Naive B cell (primary cell): ENCODE measurements at regions not wholly inside any gene's neighbourhood (a gene's known extent, or its start where the extent isn't known, plus 50 kb on each side); places are given as distances from the start of the nearest gene placed in this dataset.
"Not testable (repeated sequence)": the region's sequence is repeated elsewhere in the genome, so short reads cannot be mapped to it uniquely, and the experiment has no call there.

ENCODE experiments used
- ATAC-seq, 2 donors: fragments of 150-1000 bp; cut with Tn5 transposase; 2 replicates each; pipeline ENCODE4 v1.10.0; 2021; ENCODE audit warnings: low read depth in 2 of 2, mild to moderate bottlenecking in 2 of 2, moderate library complexity in 2 of 2
- DNase-seq: peaks from one replicate; pipeline ENCODE4 v3.0.0; 2022
- H3K27ac Mint-ChIP-seq, 6 donors: one replicate each; pipeline ENCODE4 v1.8.0; 2020 to 2022; ENCODE audit warnings: mild to moderate bottlenecking in 6 of 6, mixed read lengths in 6 of 6, moderate library complexity in 5 of 6, inconsistent platforms in 2 of 6
- H3K27me3 Mint-ChIP-seq, 3 donors: one replicate each; pipeline ENCODE4 v1.8.0; 2021 to 2022; ENCODE audit warnings: mixed read lengths in 3 of 3, mild to moderate bottlenecking in 1 of 3
- H3K36me3 Mint-ChIP-seq, 2 donors: one replicate each; pipeline ENCODE4 v1.8.0; 2020 to 2022; ENCODE audit warnings: mixed read lengths in 2 of 2, inconsistent platforms in 1 of 2, mild to moderate bottlenecking in 1 of 2
- H3K4me1 Mint-ChIP-seq, 3 donors: one replicate each; pipeline ENCODE4 v1.8.0; 2020 to 2022; ENCODE audit warnings: mixed read lengths in 3 of 3, inconsistent platforms in 1 of 3, mild to moderate bottlenecking in 1 of 3, moderate library complexity in 1 of 3
- H3K4me3 Mint-ChIP-seq, 8 donors: one replicate each; pipeline ENCODE4 v1.8.0; 2020 to 2022; ENCODE audit warnings: mild to moderate bottlenecking in 8 of 8, mixed read lengths in 8 of 8, moderate library complexity in 8 of 8, inconsistent platforms in 2 of 8
- H3K9me3 Mint-ChIP-seq, 7 donors: one replicate each; pipeline ENCODE4 v1.8.0; 2020 to 2022; ENCODE audit warnings: mixed read lengths in 7 of 7, mild to moderate bottlenecking in 5 of 7, inconsistent platforms in 2 of 7, moderate library complexity in 1 of 7

DNA sequence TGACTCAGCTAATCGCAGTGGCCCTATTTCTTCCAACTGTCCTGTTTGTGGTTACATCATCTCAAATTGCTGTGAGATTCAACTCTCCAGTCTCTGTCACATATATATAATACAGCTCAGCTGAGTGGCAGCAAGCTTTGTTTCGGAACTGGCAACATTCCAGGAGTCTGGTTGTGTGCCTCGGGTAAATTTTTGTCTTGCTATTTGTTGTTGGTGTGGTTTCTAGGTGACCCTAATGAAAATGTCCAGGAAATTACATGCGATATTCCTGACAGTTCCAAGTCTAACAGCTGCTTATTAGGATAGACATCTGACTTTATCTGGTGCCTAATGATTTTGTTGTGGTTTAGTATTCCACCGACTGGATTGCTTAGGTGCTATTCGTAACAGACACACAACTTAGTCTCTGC lies 581.8 kb downstream of the CD109 start:
- ATAC-seq (no peak), DNase-seq (no peak)
- Mint-ChIP-seq H3K27me3 (no peaks in the 10 kb centered on the region), H3K9me3 (peaks cover 0 to 19% (median 4%) of the 10 kb centered on the region in 7 donors), H3K4me3 (no peak overlapping the region), H3K4me1 (no peaks in the 10 kb centered on the region), H3K36me3 (no peaks in the 10 kb centered on the region), H3K27ac (no peak overlapping the region)

- no peaks in the 10 kb centered on the region for H3K27me3 Mint-ChIP-seq
- no peaks in the 10 kb centered on the region for H3K4me1 Mint-ChIP-seq
- H3K27ac Mint-ChIP-seq = no peak overlapping the region
- no peak overlapping the region for H3K4me3 Mint-ChIP-seq
- peaks cover 0 to 9% (median 1%) of the 10 kb centered on the region in 7 donors for H3K9me3 Mint-ChIP-seq
- ATAC-seq (no peak), DNase-seq (no peak)
- no peaks in the 10 kb centered on the region for H3K36me3 Mint-ChIP-seq
Measured at GRCh38 chr6:74273541-74273940, 577.5 kb downstream of the CD109 start.

GRCh38 chr6:74269600-74269858 lies 573.5 kb downstream of the CD109 start:
- Mint-ChIP-seq H3K27ac (no peak overlapping the region), H3K4me3 (no peak overlapping the region), H3K9me3 (peaks cover 0 to 13% (median 1%) of the 10 kb centered on the region in 7 donors), H3K27me3 (no peaks in the 10 kb centered on the region), H3K4me1 (no peaks in the 10 kb centered on the region), H3K36me3 (no peaks in the 10 kb centered on the region)
- DNase-seq = no peak
- ATAC-seq = no peak

GRCh38 chr6:74268815-74269599 lies 573.0 kb downstream of the CD109 start:
- Mint-ChIP-seq H3K4me3 (no peak overlapping the region), H3K27ac (no peak overlapping the region), H3K4me1 (no peaks in the 10 kb centered on the region), H3K9me3 (peaks cover 0 to 13% (median under 1%) of the 10 kb centered on the region in 7 donors), H3K36me3 (no peaks in the 10 kb centered on the region), H3K27me3 (no peaks in the 10 kb centered on the region)
- ATAC-seq = no peak
- DNase-seq = no peak

- ATAC-seq = no peak
- peaks cover 0 to 8% (median 2%) of the 10 kb centered on the region in 7 donors for H3K9me3 Mint-ChIP-seq
- H3K4me1 Mint-ChIP-seq = no peaks in the 10 kb centered on the region
- H3K36me3 Mint-ChIP-seq = no peaks in the 10 kb centered on the region
- DNase-seq = no peak
- H3K27ac Mint-ChIP-seq = no peak overlapping the region
- H3K4me3 Mint-ChIP-seq = no peak overlapping the region
- no peaks in the 10 kb centered on the region for H3K27me3 Mint-ChIP-seq
Measured at GRCh38 chr6:74259981-74260380, 564.0 kb downstream of the CD109 start.

GRCh38 chr6:74256781-74257180 lies 560.8 kb downstream of the CD109 start:
- Mint-ChIP-seq H3K36me3 (no peaks in the 10 kb centered on the region), H3K4me1 (no peaks in the 10 kb centered on the region), H3K27ac (no peak overlapping the region)

GRCh38 chr6:74256381-74256780 lies 560.4 kb downstream of the CD109 start:
- Mint-ChIP-seq H3K4me3 (no peak overlapping the region), H3K27me3 (no peaks in the 10 kb centered on the region), H3K36me3 (no peaks in the 10 kb centered on the region), H3K27ac (no peak overlapping the region), H3K4me1 (no peaks in the 10 kb centered on the region), H3K9me3 (peaks cover 0 to 8% (median 2%) of the 10 kb centered on the region in 7 donors)
- DNase-seq = no peak
- no peak for ATAC-seq

More at GRCh38 chr6:74256781-74257180, 560.8 kb downstream of the CD109 start:
- Mint-ChIP-seq H3K4me3 (no peak overlapping the region), H3K27me3 (no peaks in the 10 kb centered on the region), H3K9me3 (peaks cover 0 to 8% (median 2%) of the 10 kb centered on the region in 7 donors)
- ATAC-seq (no peak), DNase-seq (no peak)

GRCh38 chr6:74255007-74255406 lies 559.0 kb downstream of the CD109 start:
- not testable (repeated sequence) for DNase-seq, H3K27me3 Mint-ChIP-seq

DNA sequence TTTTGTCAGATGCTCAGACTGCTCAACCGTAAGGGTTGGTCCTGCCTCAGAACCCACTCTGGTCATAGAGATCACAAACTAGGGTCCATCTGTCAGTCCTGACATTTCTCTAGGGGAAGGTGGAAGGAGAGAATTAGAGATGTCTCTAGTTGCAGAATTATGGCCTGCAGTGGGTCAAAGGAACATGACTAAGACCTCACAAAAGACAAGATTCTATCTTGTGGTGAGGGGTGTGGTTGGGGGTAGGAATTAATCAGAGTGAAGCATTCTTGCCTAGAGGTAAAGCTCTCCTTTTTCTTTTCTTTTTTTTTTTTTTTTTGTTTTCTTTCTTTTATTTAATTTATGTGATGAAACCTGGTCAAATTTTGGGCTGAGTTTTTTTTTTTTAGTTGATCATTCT lies 558.1 kb downstream of the CD109 start:
- H3K9me3 Mint-ChIP-seq, H3K4me3 Mint-ChIP-seq, DNase-seq, H3K36me3 Mint-ChIP-seq, H3K27ac Mint-ChIP-seq, H3K27me3 Mint-ChIP-seq, H3K4me1 Mint-ChIP-seq, ATAC-seq: not testable (repeated sequence)

More at GRCh38 chr6:74255007-74255406, 559.0 kb downstream of the CD109 start:
- not testable (repeated sequence) for H3K9me3 Mint-ChIP-seq, H3K27ac Mint-ChIP-seq, H3K36me3 Mint-ChIP-seq, ATAC-seq, H3K4me1 Mint-ChIP-seq, H3K4me3 Mint-ChIP-seq

- Mint-ChIP-seq H3K27ac (no peak overlapping the region), H3K4me1 (no peaks in the 10 kb centered on the region), H3K36me3 (no peaks in the 10 kb centered on the region), H3K27me3 (no peaks in the 10 kb centered on the region), H3K4me3 (no peak overlapping the region), H3K9me3 (peaks cover 0 to 8% (median 2%) of the 10 kb centered on the region in 7 donors)
- ATAC-seq (no peak), DNase-seq (no peak)
Measured at GRCh38 chr6:74253261-74253660, 557.3 kb downstream of the CD109 start.

DNA sequence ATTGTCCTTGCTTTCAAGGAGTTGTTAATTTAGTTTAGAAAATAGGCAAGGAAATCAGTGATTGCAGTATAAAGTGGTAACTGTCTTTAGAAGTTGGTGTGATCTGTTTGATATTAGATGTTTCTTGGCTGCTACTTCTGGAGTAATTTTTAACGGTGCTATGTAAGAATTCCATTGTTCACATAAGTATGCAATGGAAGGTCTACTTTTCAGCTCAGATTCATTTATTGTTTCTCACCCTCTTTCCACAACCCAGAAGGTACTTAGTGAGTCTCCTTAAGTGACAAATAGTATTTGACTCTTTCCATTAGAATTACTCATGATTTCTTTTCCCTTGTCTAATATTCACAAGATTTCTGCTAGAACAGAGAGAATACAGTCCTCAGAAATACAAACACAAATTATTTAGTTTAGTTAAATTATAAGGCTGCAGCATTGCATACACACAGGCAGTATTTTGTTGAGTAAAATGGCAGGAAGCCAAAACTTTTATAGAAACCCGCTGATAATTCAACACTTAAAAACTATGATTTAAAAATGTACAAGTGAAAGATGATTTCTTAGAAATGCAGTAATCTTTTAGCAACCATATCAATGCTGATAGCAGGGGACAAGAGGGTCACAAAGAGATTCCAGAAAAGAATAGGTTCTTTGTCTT lies 554.3 kb downstream of the CD109 start:
- Mint-ChIP-seq H3K36me3 (no peaks in the 10 kb centered on the region), H3K27ac (no peak overlapping the region), H3K9me3 (peaks cover 0 to 5% (median 0%) of the 10 kb centered on the region in 7 donors), H3K4me3 (no peak overlapping the region), H3K27me3 (no peaks in the 10 kb centered on the region), H3K4me1 (no peaks in the 10 kb centered on the region)
- DNase-seq (no peak), ATAC-seq (no peak)

- DNase-seq (no peak), ATAC-seq (no peak)
- Mint-ChIP-seq H3K4me1 (no peaks in the 10 kb centered on the region), H3K27me3 (no peaks in the 10 kb centered on the region), H3K36me3 (no peaks in the 10 kb centered on the region), H3K4me3 (no peak overlapping the region), H3K9me3 (peaks cover 0 to 7% (median 0%) of the 10 kb centered on the region in 7 donors), H3K27ac (no peak overlapping the region)
Measured at GRCh38 chr6:74249658-74250057, 553.7 kb downstream of the CD109 start.

DNA sequence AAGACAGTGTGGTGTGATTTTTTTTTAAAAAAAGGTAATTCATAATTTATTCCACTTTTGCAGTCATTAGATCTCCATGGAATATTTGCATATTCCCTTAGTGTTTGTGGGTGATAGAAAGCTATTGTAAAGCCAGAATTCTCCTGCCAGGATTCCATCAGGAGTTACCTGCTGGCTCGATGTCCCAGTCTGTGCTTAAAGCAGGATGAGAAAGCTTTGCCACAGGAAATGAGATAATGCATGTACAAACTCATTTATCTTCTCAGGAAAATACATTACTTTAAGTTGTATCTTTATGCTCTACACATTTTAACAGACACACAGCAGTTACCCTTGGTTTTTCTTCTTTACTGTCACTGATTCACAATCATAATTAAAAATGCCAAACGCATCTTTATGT lies 553.0 kb downstream of the CD109 start:
- Mint-ChIP-seq H3K4me1 (no peaks in the 10 kb centered on the region), H3K9me3 (peaks cover 0 to 11% (median 0%) of the 10 kb centered on the region in 7 donors), H3K27ac (no peak overlapping the region), H3K27me3 (no peaks in the 10 kb centered on the region), H3K36me3 (no peaks in the 10 kb centered on the region), H3K4me3 (no peak overlapping the region)
- DNase-seq = no peak
- ATAC-seq = no peak

GRCh38 chr6:74222768-74223333 lies 526.8 kb downstream of the CD109 start:
- Mint-ChIP-seq H3K4me1 (no peaks in the 10 kb centered on the region), H3K36me3 (no peaks in the 10 kb centered on the region), H3K27ac (no peak overlapping the region), H3K4me3 (no peak overlapping the region), H3K27me3 (no peaks in the 10 kb centered on the region), H3K9me3 (peaks cover 0 to 15% (median 9%) of the 10 kb centered on the region in 7 donors)
- ATAC-seq (no peak), DNase-seq (no peak)
